Sigmoid colon (tissue), 6 donors: ENCODE measurements at regions not wholly inside any gene's neighbourhood (a gene's known extent, or its start where the extent isn't known, plus 50 kb on each side); places are given as distances from the start of the nearest gene placed in this dataset.

Experiments used
- DNase-seq: peaks from one replicate; pipeline ENCODE4 v3.0.0-alpha.2; 2019
- H3K27ac ChIP-seq, 4 donors: fragments of 200-600 bp; sonication (generic); one replicate each; pipeline ENCODE4 v1.5.1; 2016 to 2019; ENCODE audit warnings: mild to moderate bottlenecking in 1 of 4
- H3K27me3 ChIP-seq, 3 donors: fragments of 200-600 bp; sonication (generic); one replicate each; pipeline ENCODE4 v1.5.1; 2019; ENCODE audit warnings: mild to moderate bottlenecking in 1 of 3
- H3K36me3 ChIP-seq, 4 donors: fragments of 200-600 bp; sonication (generic); one replicate each; pipeline ENCODE4 v1.5.1; 2016 to 2019
- H3K4me1 ChIP-seq, 4 donors: fragments of 200-600 bp; sonication (generic); one replicate each; pipeline ENCODE4 v1.5.1; 2017 to 2019
- H3K4me3 ChIP-seq, 4 donors: fragments of 200-600 bp; sonication (generic); one replicate each; pipeline ENCODE4 v1.5.1; 2017 to 2019; ENCODE audit warnings: mild to moderate bottlenecking in 2 of 4, moderate library complexity in 1 of 4
- H3K9me3 ChIP-seq, 4 donors: fragments of 200-600 bp in 3 of 4; sonication (generic) in 3 of 4; one replicate each; pipeline versions ENCODE4 v1.5.1 to v1.6.1; 2013 to 2019
- EP300 ChIP-seq, 4 donors: sonication (generic); formaldehyde crosslinking; IDR thresholded peaks; one replicate each; pipeline ENCODE4 v1.6.1; 2017; ENCODE audit warnings: antibody characterized with exemption in 4 of 4
- POLR2A ChIP-seq, 2 donors: fragments of 450-650 bp; IDR thresholded peaks; one replicate each; pipeline ENCODE4 v1.6.1; 2016; ENCODE audit warnings: antibody characterized with exemption in 2 of 2, mild to moderate bottlenecking in 2 of 2, moderate library complexity in 2 of 2
- POLR2AphosphoS5 ChIP-seq, 4 donors: sonication (generic); formaldehyde crosslinking; IDR thresholded peaks; one replicate each; pipeline ENCODE4 v1.6.1; 2017; ENCODE audit warnings: antibody characterized with exemption in 4 of 4
- whole genome bisulfite sequencing, 2 donors: extraction: QIAGEN DNeasy Blood & Tissue Kit; methylation state at CpG; one replicate each; pipeline ENCODE4 v1.1.7; 2013; 5-methylcytosine and 5-hydroxymethylcytosine counted together
- intact Hi-C: fragments of 100-400 bp; cut with DNase I; formaldehyde crosslinking; loops from one replicate; pipeline ENCODE4 v1.15.1; 2023
- TF ChIP-seq, protein P1 (sequence below), 4 experiments: fragments of 450-650 bp in 3 of 4; fragments of 200-600 bp in 1 of 4; IDR thresholded peaks; one replicate each; pipeline ENCODE4 v1.5.1; 2016 to 2019; ENCODE audit warnings: antibody characterized with exemption in 4 of 4, mild to moderate bottlenecking in 3 of 4, moderate library complexity in 2 of 4
- donor health status: healthy with polysubstance abuse.
- donor health status: healthy.

GRCh38 chr5:101673120-101673519 lies 623.0 kb downstream of the SLCO4C1 start:
- Histone ChIP-seq H3K4me3 (no peak overlapping the region), H3K27me3 (no peaks in the 10 kb centered on the region), H3K36me3 (no peaks in the 10 kb centered on the region), H3K9me3 (no peaks in the 10 kb centered on the region), H3K27ac (no peak overlapping the region), H3K4me1 (peaks cover 0 to 10% (median 0%) of the 10 kb centered on the region in 4 donors)
- no peak for DNase-seq
- WGBS, 2 donors: 78 to 79% methylated on average over 5 of the region's 5 CpGs
- intact Hi-C loops: no loop called here
- TF ChIP-seq EP300 (IDR thresholded peaks at IDR 0.05) (no peak), POLR2A (IDR thresholded peaks at IDR 0.05) (no peak), POLR2AphosphoS5 (IDR thresholded peaks at IDR 0.05) (no peak)
- TF ChIP-seq, protein P1, sequence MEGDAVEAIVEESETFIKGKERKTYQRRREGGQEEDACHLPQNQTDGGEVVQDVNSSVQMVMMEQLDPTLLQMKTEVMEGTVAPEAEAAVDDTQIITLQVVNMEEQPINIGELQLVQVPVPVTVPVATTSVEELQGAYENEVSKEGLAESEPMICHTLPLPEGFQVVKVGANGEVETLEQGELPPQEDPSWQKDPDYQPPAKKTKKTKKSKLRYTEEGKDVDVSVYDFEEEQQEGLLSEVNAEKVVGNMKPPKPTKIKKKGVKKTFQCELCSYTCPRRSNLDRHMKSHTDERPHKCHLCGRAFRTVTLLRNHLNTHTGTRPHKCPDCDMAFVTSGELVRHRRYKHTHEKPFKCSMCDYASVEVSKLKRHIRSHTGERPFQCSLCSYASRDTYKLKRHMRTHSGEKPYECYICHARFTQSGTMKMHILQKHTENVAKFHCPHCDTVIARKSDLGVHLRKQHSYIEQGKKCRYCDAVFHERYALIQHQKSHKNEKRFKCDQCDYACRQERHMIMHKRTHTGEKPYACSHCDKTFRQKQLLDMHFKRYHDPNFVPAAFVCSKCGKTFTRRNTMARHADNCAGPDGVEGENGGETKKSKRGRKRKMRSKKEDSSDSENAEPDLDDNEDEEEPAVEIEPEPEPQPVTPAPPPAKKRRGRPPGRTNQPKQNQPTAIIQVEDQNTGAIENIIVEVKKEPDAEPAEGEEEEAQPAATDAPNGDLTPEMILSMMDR (IDR thresholded peaks at IDR 0.05): no peak

DNA sequence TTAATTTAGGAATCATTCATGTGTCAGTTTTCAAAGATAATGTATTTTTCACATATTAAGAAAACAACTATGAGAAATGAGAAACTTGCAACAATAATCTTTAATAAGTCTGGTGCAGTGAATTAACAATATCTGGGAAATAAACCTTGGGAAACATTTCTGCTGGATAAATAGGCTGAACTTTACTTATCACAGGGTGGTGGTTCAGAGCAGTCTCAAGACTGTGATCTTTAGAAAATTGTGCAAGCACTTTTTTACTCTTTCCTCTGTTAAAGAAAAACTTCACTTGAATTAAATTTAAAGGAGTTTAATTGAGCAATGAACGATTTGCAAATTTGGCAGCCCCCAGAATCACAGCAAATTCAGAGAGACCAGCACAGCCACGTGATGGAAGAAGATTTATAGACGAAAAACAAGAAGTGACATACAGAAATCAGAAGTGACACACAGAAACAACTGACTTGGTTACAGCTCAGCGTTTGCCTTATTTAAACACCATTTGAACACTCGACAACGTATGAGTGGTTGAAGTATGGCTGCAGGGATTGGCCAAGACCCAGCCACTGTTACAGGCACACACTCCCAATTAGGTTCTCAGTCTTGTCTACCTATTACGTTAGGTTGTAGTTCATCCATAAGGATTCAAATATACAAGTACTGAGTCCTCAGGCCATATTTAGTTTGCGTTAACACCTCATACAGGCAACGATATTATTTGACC lies 631.9 kb downstream of the SLCO4C1 start:
- no peaks in the 10 kb centered on the region for H3K9me3 ChIP-seq
- no peak overlapping the region for H3K4me3 ChIP-seq
- no peak overlapping the region for H3K27ac ChIP-seq
- no peak for DNase-seq
- intact Hi-C loops: no loop called here
- H3K4me1 ChIP-seq: no peaks in the 10 kb centered on the region
- WGBS, 2 donors: 63 to 74% methylated on average over 9 of the region's 9 CpGs
- TF ChIP-seq, protein P1 (IDR thresholded peaks at IDR 0.05): no peak
- TF ChIP-seq EP300 (IDR thresholded peaks at IDR 0.05) (no peak), POLR2A (IDR thresholded peaks at IDR 0.05) (no peak), POLR2AphosphoS5 (IDR thresholded peaks at IDR 0.05) (no peak)
- no peaks in the 10 kb centered on the region for H3K27me3 ChIP-seq
- H3K36me3 ChIP-seq: no peaks in the 10 kb centered on the region

DNA sequence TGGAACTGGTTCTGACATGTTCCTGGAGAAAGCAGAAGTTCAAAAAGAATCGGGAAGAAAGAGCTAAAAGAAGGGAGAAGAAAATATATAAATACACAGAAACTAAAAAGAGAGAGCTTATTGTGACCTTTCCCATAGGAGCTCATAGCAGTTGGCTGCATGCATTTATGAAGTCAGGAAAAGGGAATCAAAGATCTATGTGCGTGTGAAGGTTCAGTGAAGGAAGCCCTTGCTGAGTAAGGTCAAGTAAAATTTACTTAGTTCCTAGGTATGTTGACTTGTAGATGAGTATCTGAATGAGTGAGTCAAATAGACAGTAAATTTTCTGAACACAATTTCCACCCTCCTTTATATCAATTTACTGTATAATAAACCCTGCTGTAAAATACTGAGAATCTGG lies 632.5 kb downstream of the SLCO4C1 start:
- Histone ChIP-seq H3K9me3 (no peaks in the 10 kb centered on the region), H3K36me3 (no peaks in the 10 kb centered on the region), H3K27ac (no peak overlapping the region), H3K4me1 (no peaks in the 10 kb centered on the region), H3K27me3 (no peaks in the 10 kb centered on the region), H3K4me3 (no peak overlapping the region)
- no peak for DNase-seq
- WGBS, 2 donors: 41 to 52% methylated on average over 2 of the region's 2 CpGs
- intact Hi-C loops: no loop called here
- no peak for TF ChIP-seq POLR2A (IDR thresholded peaks at IDR 0.05)
- TF ChIP-seq, protein P1 (IDR thresholded peaks at IDR 0.05): no peak
- TF ChIP-seq EP300 (IDR thresholded peaks at IDR 0.05): no peak
- no peak for TF ChIP-seq POLR2AphosphoS5 (IDR thresholded peaks at IDR 0.05)

DNA sequence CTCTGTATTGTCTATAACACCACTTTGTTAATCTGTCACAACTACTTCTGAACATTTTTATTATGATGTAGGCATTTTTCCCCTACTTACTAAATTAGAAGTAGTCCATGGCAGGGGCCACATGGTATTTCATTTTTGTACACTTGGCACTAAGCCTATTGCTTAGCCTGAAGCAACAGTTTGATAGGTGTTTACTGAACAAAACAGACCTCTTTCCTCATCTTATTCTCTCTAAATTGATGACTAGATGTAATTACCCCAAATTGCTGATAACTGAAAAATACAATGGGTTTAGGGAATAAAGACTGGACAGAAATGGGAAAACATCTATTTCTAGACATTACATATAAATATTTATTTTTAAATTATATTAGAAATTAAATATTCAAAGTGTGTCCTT lies 633.8 kb downstream of the SLCO4C1 start:
- no peaks in the 10 kb centered on the region for H3K4me1 ChIP-seq
- no peak overlapping the region for H3K27ac ChIP-seq
- H3K9me3 ChIP-seq: no peaks in the 10 kb centered on the region
- intact Hi-C loops: no loop called here
- no peaks in the 10 kb centered on the region for H3K27me3 ChIP-seq
- H3K4me3 ChIP-seq: no peak overlapping the region
- TF ChIP-seq EP300 (IDR thresholded peaks at IDR 0.05) (no peak), POLR2A (IDR thresholded peaks at IDR 0.05) (no peak), POLR2AphosphoS5 (IDR thresholded peaks at IDR 0.05) (no peak)
- TF ChIP-seq, protein P1 (IDR thresholded peaks at IDR 0.05): no peak
- no peaks in the 10 kb centered on the region for H3K36me3 ChIP-seq
- DNase-seq: no peak

DNA sequence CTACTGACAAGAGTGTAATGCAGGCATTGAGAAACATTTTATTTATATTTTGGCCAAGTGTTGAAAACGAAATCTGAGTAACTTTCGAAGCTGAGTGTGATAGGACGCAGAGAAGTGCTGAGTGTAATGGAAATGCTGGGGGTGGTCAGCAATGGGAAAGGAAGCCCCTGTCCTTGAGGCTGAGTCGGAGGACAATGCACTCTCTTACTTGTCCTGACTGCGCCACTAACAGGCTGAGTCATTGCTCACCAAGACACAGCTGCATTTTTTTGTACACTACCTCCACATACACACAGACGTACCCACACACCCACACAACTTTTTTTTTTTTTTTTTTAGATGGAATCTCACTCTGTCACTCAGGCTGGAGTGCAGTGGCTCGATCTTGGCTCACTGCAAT lies 637.7 kb downstream of the SLCO4C1 start:
- intact Hi-C loops: no loop called here
- Histone ChIP-seq H3K36me3 (no peaks in the 10 kb centered on the region), H3K4me1 (no peaks in the 10 kb centered on the region), H3K9me3 (no peaks in the 10 kb centered on the region), H3K27me3 (no peaks in the 10 kb centered on the region), H3K27ac (no peak overlapping the region), H3K4me3 (no peak overlapping the region)
- DNase-seq: no peak
- no peak for TF ChIP-seq POLR2AphosphoS5 (IDR thresholded peaks at IDR 0.05)
- TF ChIP-seq POLR2A (IDR thresholded peaks at IDR 0.05): no peak
- TF ChIP-seq, protein P1 (IDR thresholded peaks at IDR 0.05): no peak
- no peak for TF ChIP-seq EP300 (IDR thresholded peaks at IDR 0.05)
- WGBS, 2 donors: 67 to 75% methylated on average over 7 of the region's 7 CpGs
